ENCODE measurements at regions not wholly inside any gene's neighbourhood (a gene's known extent, or its start where the extent isn't known, plus 50 kb on each side); places are given as distances from the start of the nearest gene placed in this dataset.

DNA sequence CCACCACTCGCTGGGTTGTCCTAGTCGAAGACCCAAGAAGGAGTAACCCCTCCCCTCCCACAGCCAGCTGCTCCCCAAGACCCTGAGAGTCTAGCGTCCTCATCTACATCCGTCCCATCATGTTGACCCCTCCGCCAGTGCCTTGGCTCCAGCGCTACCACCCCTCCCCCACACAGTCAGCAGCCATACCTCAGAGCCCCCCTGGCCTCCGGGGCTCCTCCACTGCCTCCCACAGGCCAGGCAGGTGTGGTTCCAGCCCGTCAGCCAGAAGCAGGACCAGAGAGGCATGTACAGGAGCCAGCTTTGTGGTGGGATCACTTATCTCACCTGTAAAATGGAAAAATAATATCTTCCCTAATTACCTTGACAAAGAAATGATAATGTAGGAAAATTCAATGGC lies 51.5 kb upstream of the PHF21B start:
- no peak overlapping the region for H3K4me3 ChIP-seq
- DNase-seq (no peak), ATAC-seq (no peak)
- no peaks in the 10 kb centered on the region for H3K4me1 ChIP-seq (ENCODE audit: low read depth)
- TF ChIP-seq, protein P1, sequence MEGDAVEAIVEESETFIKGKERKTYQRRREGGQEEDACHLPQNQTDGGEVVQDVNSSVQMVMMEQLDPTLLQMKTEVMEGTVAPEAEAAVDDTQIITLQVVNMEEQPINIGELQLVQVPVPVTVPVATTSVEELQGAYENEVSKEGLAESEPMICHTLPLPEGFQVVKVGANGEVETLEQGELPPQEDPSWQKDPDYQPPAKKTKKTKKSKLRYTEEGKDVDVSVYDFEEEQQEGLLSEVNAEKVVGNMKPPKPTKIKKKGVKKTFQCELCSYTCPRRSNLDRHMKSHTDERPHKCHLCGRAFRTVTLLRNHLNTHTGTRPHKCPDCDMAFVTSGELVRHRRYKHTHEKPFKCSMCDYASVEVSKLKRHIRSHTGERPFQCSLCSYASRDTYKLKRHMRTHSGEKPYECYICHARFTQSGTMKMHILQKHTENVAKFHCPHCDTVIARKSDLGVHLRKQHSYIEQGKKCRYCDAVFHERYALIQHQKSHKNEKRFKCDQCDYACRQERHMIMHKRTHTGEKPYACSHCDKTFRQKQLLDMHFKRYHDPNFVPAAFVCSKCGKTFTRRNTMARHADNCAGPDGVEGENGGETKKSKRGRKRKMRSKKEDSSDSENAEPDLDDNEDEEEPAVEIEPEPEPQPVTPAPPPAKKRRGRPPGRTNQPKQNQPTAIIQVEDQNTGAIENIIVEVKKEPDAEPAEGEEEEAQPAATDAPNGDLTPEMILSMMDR (IDR thresholded peaks at IDR 0.05): no peak
- H3K36me3 ChIP-seq (ENCODE audit: low read depth): no peaks in the 10 kb centered on the region
- no peaks in the 10 kb centered on the region for H3K9me3 ChIP-seq
- intact Hi-C loops (cut with DNase I, micrococcal nuclease): no loop called here

DNA sequence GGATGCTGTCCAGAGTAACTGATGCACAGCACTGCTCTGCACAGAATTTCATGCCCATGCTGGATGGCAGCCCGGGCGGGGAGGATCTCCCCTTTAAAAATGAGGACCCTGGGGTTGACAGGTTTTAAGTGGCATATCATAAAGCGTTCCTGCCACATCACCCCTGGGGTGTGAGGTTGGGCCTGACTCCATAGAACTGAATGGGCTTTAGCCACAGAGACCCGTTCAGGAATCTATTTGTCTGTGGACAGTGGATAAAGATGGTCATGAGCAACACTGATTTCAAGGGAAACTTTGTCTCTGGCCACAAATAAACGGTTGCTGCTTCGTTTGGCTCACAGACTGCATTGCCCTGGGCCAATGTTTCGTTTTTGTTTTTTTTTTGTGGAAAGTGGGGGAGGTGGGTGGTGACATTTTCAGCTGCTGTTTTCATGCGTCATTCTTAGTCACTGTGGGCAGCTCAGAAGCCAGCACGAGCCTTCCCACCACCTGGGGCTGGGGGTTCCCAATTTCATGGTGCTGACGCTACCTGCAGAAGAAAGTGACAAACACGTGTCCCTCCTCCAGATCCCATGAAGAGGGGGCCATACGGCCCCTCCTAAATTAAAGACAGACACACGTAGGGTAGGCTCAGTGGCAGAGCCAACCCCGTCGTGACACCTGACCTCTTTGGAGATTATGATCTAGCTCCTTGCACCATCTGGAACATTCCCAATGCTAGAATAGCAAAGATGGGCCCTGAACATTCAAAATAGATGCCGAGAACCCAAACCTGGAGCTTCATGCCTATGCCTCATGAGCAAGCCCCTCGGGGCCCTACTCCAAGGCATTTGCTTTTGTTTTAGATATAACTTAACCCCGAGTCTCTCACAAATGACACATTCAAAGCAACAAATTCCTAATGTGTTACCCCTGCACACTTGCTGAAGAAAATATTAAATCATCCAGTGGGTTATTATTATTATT lies 54.8 kb upstream of the PHF21B start:
- TF ChIP-seq, protein P1 (IDR thresholded peaks at IDR 0.05): no peak
- no peak for DNase-seq
- Histone ChIP-seq H3K4me3 (no peak overlapping the region), H3K4me1 (ENCODE audit: low read depth) (no peaks in the 10 kb centered on the region), H3K9me3 (no peaks in the 10 kb centered on the region), H3K36me3 (ENCODE audit: low read depth) (no peaks in the 10 kb centered on the region)
- ATAC-seq: no peak
- intact Hi-C loops (cut with DNase I, micrococcal nuclease): no loop called here

DNA sequence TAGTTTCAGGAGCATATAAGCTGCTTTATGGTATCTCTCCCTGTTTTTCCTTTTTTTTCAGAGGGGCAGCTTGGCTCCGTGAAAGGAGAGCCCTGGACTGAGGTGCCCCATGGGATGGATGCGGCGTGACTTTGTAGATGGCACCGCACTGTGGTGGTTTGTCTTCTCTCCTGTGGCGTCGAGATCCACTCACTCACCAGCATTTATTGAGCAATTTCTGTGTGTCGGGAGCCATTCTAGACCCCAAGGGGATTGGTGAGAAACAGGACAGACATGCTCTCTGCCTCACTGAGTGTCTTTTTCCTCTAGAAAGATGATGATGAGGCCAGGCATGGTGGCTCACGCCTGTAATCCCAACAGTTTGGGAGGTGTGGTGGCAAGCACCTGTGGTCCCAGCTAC lies 55.9 kb upstream of the PHF21B start:
- DNase-seq (no peak), ATAC-seq (no peak)
- TF ChIP-seq, protein P1 (IDR thresholded peaks at IDR 0.05): no peak
- H3K9me3 ChIP-seq: no peaks in the 10 kb centered on the region
- intact Hi-C loops (cut with DNase I, micrococcal nuclease): no loop called here
- no peaks in the 10 kb centered on the region for H3K36me3 ChIP-seq (ENCODE audit: low read depth)
- H3K4me1 ChIP-seq (ENCODE audit: low read depth): no peaks in the 10 kb centered on the region
- no peak overlapping the region for H3K4me3 ChIP-seq

GRCh38 chr22:45067731-45068130 lies 57.9 kb upstream of the PHF21B start:
- Histone ChIP-seq H3K4me3 (no peak overlapping the region), H3K36me3 (ENCODE audit: low read depth) (no peaks in the 10 kb centered on the region), H3K4me1 (ENCODE audit: low read depth) (no peaks in the 10 kb centered on the region), H3K9me3 (no peaks in the 10 kb centered on the region)
- intact Hi-C loops (cut with DNase I, micrococcal nuclease): no loop called here
- TF ChIP-seq, protein P1 (IDR thresholded peaks at IDR 0.05): no peak
- ATAC-seq: no peak
- no peak for DNase-seq

DNA sequence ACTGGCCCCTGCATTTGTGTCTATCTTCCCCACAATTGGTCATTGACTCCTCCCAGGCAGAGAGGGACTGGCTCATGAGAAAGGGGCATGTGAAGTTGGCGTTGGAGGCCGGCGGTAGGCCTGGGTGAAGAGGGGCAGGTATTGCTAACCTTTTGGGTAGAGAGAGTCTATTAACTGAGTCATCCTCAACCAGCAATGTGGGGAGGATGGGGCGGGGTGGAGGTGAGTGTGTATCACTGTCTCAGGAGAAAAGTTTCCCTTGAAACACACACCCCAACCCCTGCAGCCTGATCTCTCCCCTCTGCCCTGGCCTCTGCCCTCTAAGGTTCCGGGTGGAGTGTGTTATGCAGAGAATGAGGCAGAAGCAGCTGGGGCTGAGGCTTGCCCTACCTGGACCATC lies 60.1 kb upstream of the PHF21B start:
- intact Hi-C loops (cut with DNase I, micrococcal nuclease): no loop called here

More for the DNA sequence above, 60.1 kb upstream of the PHF21B start:
- TF ChIP-seq, protein P1 (IDR thresholded peaks at IDR 0.05): no peak
- Histone ChIP-seq H3K4me3 (no peak overlapping the region), H3K4me1 (ENCODE audit: low read depth) (no peaks in the 10 kb centered on the region), H3K9me3 (no peaks in the 10 kb centered on the region), H3K36me3 (ENCODE audit: low read depth) (no peaks in the 10 kb centered on the region)
- DNase-seq (no peak), ATAC-seq (no peak)

All from mucosa of descending colon (tissue), 3 donors.